CD14-positive monocyte (primary cell): ENCODE measurements at regions not wholly inside any gene's neighbourhood (a gene's known extent, or its start where the extent isn't known, plus 50 kb on each side); places are given as distances from the start of the nearest gene placed in this dataset.

Experiments
- DNase-seq, 3 donors: peaks; one replicate each; pipeline ENCODE4 v3.0.0-alpha.2; 2011 to 2022
- H2AFZ ChIP-seq: 2 replicates; pipeline ENCODE4 v1.6.0; 2012; ENCODE audit warnings: mild to moderate bottlenecking, low read depth, low read length, inconsistent platforms; ENCODE audit not compliant: insufficient read depth, poor library complexity, severe bottlenecking
- H3K27ac ChIP-seq, 2 donors: 1 replicate in 1 of 2; 2 replicates in 1 of 2; pipeline ENCODE4 v1.5.1; 2012 to 2013; ENCODE audit warnings: low read length in 2 of 2, control low read depth in 1 of 2, inconsistent platforms in 1 of 2, low read depth in 1 of 2, mild to moderate bottlenecking in 1 of 2
- H3K27me3 ChIP-seq, 2 donors: one replicate each; pipeline versions ENCODE4 v1.6.0 to v1.6.1; 2011 to 2013; ENCODE audit warnings: low read length in 2 of 2; ENCODE audit not compliant: control insufficient read depth in 2 of 2, insufficient read depth in 2 of 2
- H3K36me3 ChIP-seq, 2 donors: replicated peaks in 1 of 2; 1 replicate in 1 of 2; 2 replicates in 1 of 2; pipeline versions ENCODE4 v1.5.1 to v1.6.1; 2012 to 2013; ENCODE audit warnings: low read length in 2 of 2, control low read depth in 1 of 2, inconsistent platforms in 1 of 2, mild to moderate bottlenecking in 1 of 2; ENCODE audit not compliant: insufficient read depth in 2 of 2, control insufficient read depth in 1 of 2
- H3K4me1 ChIP-seq, 2 donors: 1 replicate in 1 of 2; 2 replicates in 1 of 2; pipeline versions ENCODE4 v1.5.1 to v1.6.1; 2012 to 2013; ENCODE audit warnings: low read length in 2 of 2, control low read depth in 1 of 2, inconsistent platforms in 1 of 2, mild to moderate bottlenecking in 1 of 2, moderate library complexity in 1 of 2; ENCODE audit not compliant: insufficient read depth in 2 of 2, control insufficient read depth in 1 of 2
- H3K4me2 ChIP-seq: replicated peaks from 2 replicates; pipeline ENCODE3; 2012; ENCODE audit warnings: low read length, moderate library complexity, mild to moderate bottlenecking; ENCODE audit not compliant: poor library complexity, severe bottlenecking; ENCODE audit errors: extremely low read depth
- H3K4me3 ChIP-seq, 3 experiments: fragments of 200-600 bp in 1 of 3; sonication (generic) in 1 of 3; replicated peaks in 1 of 3; 1 replicate in 2 of 3; 2 replicates in 1 of 3; pipeline ENCODE4 v1.5.1; 2011 to 2013; ENCODE audit warnings: low read length in 3 of 3, mild to moderate bottlenecking in 3 of 3, control low read depth in 2 of 3, low read depth in 2 of 3, inconsistent platforms in 1 of 3, moderate library complexity in 1 of 3
- H3K79me2 ChIP-seq: 2 replicates; pipeline ENCODE4 v1.6.0; 2012; ENCODE audit warnings: mild to moderate bottlenecking, control low read depth, inconsistent platforms, low read length, moderate library complexity; ENCODE audit not compliant: insufficient read depth
- H3K9ac ChIP-seq: 2 replicates; pipeline ENCODE4 v1.6.0; 2017; ENCODE audit warnings: low read length, mild to moderate bottlenecking; ENCODE audit not compliant: insufficient read depth, poor library complexity, severe bottlenecking
- H3K9me3 ChIP-seq, 2 donors: replicated peaks in 1 of 2; 1 replicate in 1 of 2; 2 replicates in 1 of 2; pipeline versions ENCODE4 v1.5.1 to v1.6.1; 2012 to 2013; ENCODE audit warnings: low read length in 2 of 2, control low read depth in 1 of 2; ENCODE audit not compliant: control insufficient read depth in 1 of 2, insufficient read depth in 1 of 2
- H4K20me1 ChIP-seq: 2 replicates; pipeline ENCODE4 v1.6.0; 2012; ENCODE audit warnings: mild to moderate bottlenecking, low read length, control low read depth, moderate library complexity; ENCODE audit not compliant: insufficient read depth
- H3K27ac Mint-ChIP-seq, 7 donors: one replicate each; pipeline ENCODE4 v1.8.0; 2020; ENCODE audit warnings: mild to moderate bottlenecking in 7 of 7, mixed read lengths in 7 of 7, moderate library complexity in 6 of 7, inconsistent platforms in 2 of 7
- H3K27me3 Mint-ChIP-seq, 3 donors: one replicate each; pipeline ENCODE4 v1.8.0; 2021 to 2022; ENCODE audit warnings: low read depth in 3 of 3, mild to moderate bottlenecking in 3 of 3, mixed read lengths in 3 of 3, moderate library complexity in 3 of 3, inconsistent platforms in 1 of 3
- H3K36me3 Mint-ChIP-seq, 2 donors: one replicate each; pipeline ENCODE4 v1.8.0; 2020; ENCODE audit warnings: mixed read lengths in 2 of 2, inconsistent platforms in 1 of 2, mild to moderate bottlenecking in 1 of 2
- H3K4me1 Mint-ChIP-seq: one replicate; pipeline ENCODE4 v1.8.0; 2020; ENCODE audit warnings: mild to moderate bottlenecking, mixed read lengths
- H3K4me3 Mint-ChIP-seq, 2 donors: one replicate each; pipeline ENCODE4 v1.8.0; 2020; ENCODE audit warnings: mild to moderate bottlenecking in 2 of 2, mixed read lengths in 2 of 2, moderate library complexity in 1 of 2
- H3K9me3 Mint-ChIP-seq, 7 donors: one replicate each; pipeline ENCODE4 v1.8.0; 2020 to 2022; ENCODE audit warnings: mixed read lengths in 7 of 7, mild to moderate bottlenecking in 6 of 7, moderate library complexity in 6 of 7, inconsistent platforms in 2 of 7
- WGBS: methylation state at CpG from one replicate; pipeline ENCODE4 v1.1.5; 2013; ENCODE audit warnings: missing lambda C conversion rate; ENCODE audit not compliant: insufficient coverage; 5-methylcytosine and 5-hydroxymethylcytosine counted together
- intact Hi-C, 2 donors: fragments of 100-400 bp; cut with micrococcal nuclease; formaldehyde crosslinking; loops; one replicate each; pipeline versions ENCODE4 v1.15.0 to v1.15.1; 2023
- TF ChIP-seq, protein P1 (sequence below): fragments of 200-600 bp; IDR thresholded peaks from one replicate; pipeline ENCODE4 v1.8.0; 2022; ENCODE audit warnings: antibody characterized with exemption, mild to moderate bottlenecking

DNA sequence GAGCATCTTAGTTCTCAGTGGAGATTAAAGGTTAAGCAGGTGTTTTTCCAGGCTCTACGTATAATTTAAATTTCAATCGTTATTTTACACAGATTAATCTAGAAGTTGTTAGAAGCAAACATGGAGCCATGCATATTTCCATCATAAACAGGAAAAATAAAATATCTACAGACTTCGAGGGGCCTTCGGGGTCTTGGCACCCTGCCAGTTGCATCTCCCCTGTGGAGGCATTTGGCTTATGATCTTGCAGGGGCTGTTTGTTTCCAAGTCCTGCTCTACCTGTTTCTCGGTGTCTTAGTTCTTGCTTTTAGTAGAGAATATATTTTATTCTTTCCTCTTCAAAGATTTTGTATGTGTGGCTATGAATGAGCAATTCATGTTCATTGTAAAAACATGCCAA lies 67.2 kb upstream of the FAM136A start:
- H3K9ac ChIP-seq = no peak overlapping the region
- DNase-seq = no peak
- Mint-ChIP-seq H3K4me1 (no peaks in the 10 kb centered on the region), H3K27ac (no peak overlapping the region), H3K27me3 (peaks cover 0 to 2% (median 0%) of the 10 kb centered on the region in 3 donors), H3K4me3 (no peak overlapping the region), H3K9me3 (peaks cover 0 to 3% (median 0%) of the 10 kb centered on the region in 7 donors), H3K36me3 (no peaks in the 10 kb centered on the region)
- H3K9me3 ChIP-seq = no peaks in the 10 kb centered on the region
- no peaks in the 10 kb centered on the region for H3K27me3 ChIP-seq
- 80% methylated on average over 1 of the region's 5 CpGs for WGBS
- no peak overlapping the region for H2AFZ ChIP-seq
- H3K79me2 ChIP-seq = no peaks in the 10 kb centered on the region
- H4K20me1 ChIP-seq = no peaks in the 10 kb centered on the region
- H3K4me2 ChIP-seq = no peak overlapping the region
- TF ChIP-seq, protein P1, sequence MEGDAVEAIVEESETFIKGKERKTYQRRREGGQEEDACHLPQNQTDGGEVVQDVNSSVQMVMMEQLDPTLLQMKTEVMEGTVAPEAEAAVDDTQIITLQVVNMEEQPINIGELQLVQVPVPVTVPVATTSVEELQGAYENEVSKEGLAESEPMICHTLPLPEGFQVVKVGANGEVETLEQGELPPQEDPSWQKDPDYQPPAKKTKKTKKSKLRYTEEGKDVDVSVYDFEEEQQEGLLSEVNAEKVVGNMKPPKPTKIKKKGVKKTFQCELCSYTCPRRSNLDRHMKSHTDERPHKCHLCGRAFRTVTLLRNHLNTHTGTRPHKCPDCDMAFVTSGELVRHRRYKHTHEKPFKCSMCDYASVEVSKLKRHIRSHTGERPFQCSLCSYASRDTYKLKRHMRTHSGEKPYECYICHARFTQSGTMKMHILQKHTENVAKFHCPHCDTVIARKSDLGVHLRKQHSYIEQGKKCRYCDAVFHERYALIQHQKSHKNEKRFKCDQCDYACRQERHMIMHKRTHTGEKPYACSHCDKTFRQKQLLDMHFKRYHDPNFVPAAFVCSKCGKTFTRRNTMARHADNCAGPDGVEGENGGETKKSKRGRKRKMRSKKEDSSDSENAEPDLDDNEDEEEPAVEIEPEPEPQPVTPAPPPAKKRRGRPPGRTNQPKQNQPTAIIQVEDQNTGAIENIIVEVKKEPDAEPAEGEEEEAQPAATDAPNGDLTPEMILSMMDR = no peak
- H3K4me1 ChIP-seq = no peaks in the 10 kb centered on the region
- intact Hi-C loops = no loop called here
- H3K36me3 ChIP-seq = no peaks in the 10 kb centered on the region
- H3K27ac ChIP-seq = no peak overlapping the region
- H3K4me3 ChIP-seq = no peak overlapping the region

DNA sequence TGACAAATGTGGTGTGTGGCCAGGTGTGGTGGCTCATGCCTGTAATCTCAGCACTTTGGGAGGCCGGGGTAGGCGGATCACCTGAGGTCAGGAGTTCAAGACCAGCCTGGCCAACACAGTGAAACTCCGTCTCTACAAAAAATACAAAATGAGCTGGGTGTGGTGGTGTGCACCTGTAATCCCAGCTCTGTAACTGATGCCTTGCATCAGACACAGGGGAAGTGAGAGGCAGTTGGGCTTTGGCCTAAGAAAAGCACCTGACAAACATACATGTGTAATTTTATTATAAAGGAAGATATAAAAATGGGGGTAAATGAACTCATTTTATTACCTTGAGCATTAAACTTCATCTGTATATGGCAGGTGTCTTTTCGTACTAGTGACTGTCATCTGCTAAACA lies 66.7 kb upstream of the FAM136A start:
- no peak overlapping the region for H3K4me3 Mint-ChIP-seq
- no peaks in the 10 kb centered on the region for H3K9me3 ChIP-seq
- no peaks in the 10 kb centered on the region for H3K27me3 ChIP-seq
- no peak overlapping the region for H3K27ac Mint-ChIP-seq
- no peak overlapping the region for H3K27ac ChIP-seq
- H3K9ac ChIP-seq = no peak overlapping the region
- H3K27me3 Mint-ChIP-seq = peaks cover 0 to 2% (median 0%) of the 10 kb centered on the region in 3 donors
- H2AFZ ChIP-seq = no peak overlapping the region
- H3K4me3 ChIP-seq = no peak overlapping the region
- no peaks in the 10 kb centered on the region for H3K4me1 Mint-ChIP-seq
- DNase-seq = no peak
- no peaks in the 10 kb centered on the region for H3K79me2 ChIP-seq
- intact Hi-C loops = no loop called here
- no peaks in the 10 kb centered on the region for H3K36me3 ChIP-seq
- no peaks in the 10 kb centered on the region for H4K20me1 ChIP-seq
- H3K36me3 Mint-ChIP-seq = no peaks in the 10 kb centered on the region
- TF ChIP-seq, protein P1 = no peak
- no CpG with 5 or more reads among the region's 4 CpGs for whole genome bisulfite sequencing
- peaks cover 0 to 3% (median 0%) of the 10 kb centered on the region in 7 donors for H3K9me3 Mint-ChIP-seq
- H3K4me2 ChIP-seq = no peak overlapping the region
- H3K4me1 ChIP-seq = no peaks in the 10 kb centered on the region
